ENCODE measurements at regions not wholly inside any gene's neighbourhood (a gene's known extent, or its start where the extent isn't known, plus 50 kb on each side); places are given as distances from the start of the nearest gene placed in this dataset.

DNA sequence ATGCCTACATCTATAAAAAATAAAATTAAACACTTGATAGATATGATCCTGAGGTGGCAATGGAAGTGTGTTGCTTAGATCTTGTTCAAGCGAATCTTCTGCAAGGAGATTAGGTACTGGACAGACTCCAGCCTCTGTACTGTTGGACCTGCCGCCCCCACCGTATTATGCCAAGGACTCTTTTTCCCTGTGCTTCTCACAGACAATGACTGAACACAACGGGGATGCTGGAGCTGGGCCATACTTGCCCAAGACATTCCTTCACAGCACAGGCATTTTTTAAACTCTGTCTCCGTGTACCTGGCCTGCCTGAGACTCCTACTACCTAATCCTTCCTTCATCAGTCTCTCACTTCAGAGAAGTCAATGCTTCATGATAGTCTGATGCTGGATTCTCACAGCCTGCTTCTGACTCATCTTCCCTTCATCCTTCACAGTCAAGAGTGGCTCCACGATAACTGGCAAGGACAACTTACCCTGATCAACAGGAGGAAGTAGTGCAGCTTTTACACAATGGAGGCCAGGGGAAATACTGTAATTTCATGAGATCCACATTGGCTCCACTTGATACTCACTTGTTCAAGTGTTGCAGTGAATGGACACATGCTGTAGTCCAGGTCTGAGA, 754.6 kb upstream of the AGA start:
- Histone ChIP-seq H3K23ac (ENCODE audit: low read depth, low read length) (no peak overlapping the region), H3K9me3 (ENCODE audit: control insufficient read depth, insufficient read depth, low read length) (peaks cover 6% of the 10 kb centered on the region; the same call in 1 of the 2 replicates), H2BK20ac (ENCODE audit: low read depth, low read length) (no peak overlapping the region; the same call in 1 of the 2 replicates), H3K36me3 (ENCODE audit: control insufficient read depth, insufficient read depth, low read length) (no peaks in the 10 kb centered on the region), H4K20me1 (ENCODE audit: insufficient read depth, low read length) (no peaks in the 10 kb centered on the region), H4K8ac (ENCODE audit: low read depth in 2 of 2, low read length in 2 of 2) (no peak overlapping the region), H3K79me1 (ENCODE audit: low read depth in 1 of 2, low read length in 2 of 2) (no peaks in the 10 kb centered on the region), H3K9ac (ENCODE audit: low read depth, low read length) (no peak overlapping the region), H3K27me3 (ENCODE audit: control insufficient read depth, insufficient read depth, low read length) (no peaks in the 10 kb centered on the region), H2BK5ac (ENCODE audit: low read depth, low read length, poor library complexity, severe bottlenecking) (no peak overlapping the region), H2AFZ (replicated peaks; ENCODE audit: low read length, poor library complexity) (no peak overlapping the region), H3K18ac (ENCODE audit: low read depth, low read length) (no peak overlapping the region), H3K27ac (ENCODE audit: insufficient read depth, low read length) (no peak overlapping the region), H3K4me1 (ENCODE audit: control insufficient read depth, insufficient read depth, low read length) (no peaks in the 10 kb centered on the region), H3K4me3 (ENCODE audit: insufficient read depth, low read depth, low read length) (no peak overlapping the region), H3K9me1 (ENCODE audit: insufficient read depth, low read length) (no peaks in the 10 kb centered on the region), H2AK5ac (ENCODE audit: low read depth, low read length) (no peak overlapping the region), H3K14ac (replicated peaks; ENCODE audit: low read depth, low read length) (no peak overlapping the region), H4K5ac (ENCODE audit: low read depth, low read length) (no peak overlapping the region), H2AK9ac (replicated peaks; ENCODE audit: low read depth, low read length, poor library complexity) (no peak overlapping the region), H3K56ac (ENCODE audit: extremely low read depth, insufficient read depth, low read length) (no peak overlapping the region), H3K4me2 (ENCODE audit: low read depth, low read length) (no peak overlapping the region), H4K91ac (ENCODE audit: insufficient read depth, low read depth, low read length) (no peak overlapping the region), H2BK120ac (ENCODE audit: low read depth, low read length) (no peak overlapping the region), H2BK15ac (ENCODE audit: low read depth, low read length) (no peak overlapping the region), H3K4ac (ENCODE audit: low read depth, low read length) (no peak overlapping the region; the same call in 1 of the 2 replicates)
- ATAC-seq (ENCODE audit: low read depth), result no peak
- intact Hi-C loops (cut with micrococcal nuclease) (no loop called here), dilution Hi-C loops (cut with HindIII; ENCODE audit: low sequenced_read_pairs, unreplicated experiment) (no loop called here), in situ Hi-C loops (cut with MboI; ENCODE audit: low sequenced_read_pairs) (no loop called here)
- ChIA-PET CTCF (no interaction called here), POLR2A (ENCODE audit: unreplicated experiment) (no interaction called here)
- no TSS peak for BruUV-seq (replicated peaks)
- TF ChIP-seq NFE2L2 (IDR thresholded peaks at IDR 0.05; ENCODE audit: low read depth, low read length) (no peak), SMC3 (IDR thresholded peaks at IDR 0.05; ENCODE audit: low read depth, low read length) (no peak), RAD21 (IDR thresholded peaks at IDR 0.05; ENCODE audit: low read length) (no peak), CEBPB (IDR thresholded peaks at IDR 0.05; ENCODE audit: low read depth, low read length) (no peak)
- 92% methylated on average over 2 of the region's 6 CpGs; no CpG with 5 or more reads in 1 of the 2 experiments for WGBS, 2 experiments (ENCODE audit: extremely low coverage in 2 of 2, insufficient read length in 1 of 2)
- DNase-seq, result peak; percentile 21

Measured in IMR-90 (cell line).